K562 (cell line): ENCODE measurements at regions not wholly inside any gene's neighbourhood (a gene's known extent, or its start where the extent isn't known, plus 50 kb on each side); places are given as distances from the start of the nearest gene placed in this dataset.

Source experiments
- ATAC-seq: fragments of 200-7000 bp; cut with Tn5 transposase; 3 replicates; pipeline ENCODE4 v1.9.1; 2020; ENCODE audit warnings: moderate library complexity
- BruUV-seq: library from RNA; stranded (reverse); fragments of 400-500 nt; replicated peaks from 2 replicates; lab custom pipeline; 2021; lab: Mats Ljungman, UMichigan
- CTCF ChIA-PET: fragments of 300-600 bp; formaldehyde crosslinking; extraction: SDS; loops from one replicate; lab custom pipeline; 2021; ENCODE audit warnings: low intra/inter-chr PET ratio; lab: Yijun Ruan, JAX
- POLR2A ChIA-PET: fragments of 300-600, 350-650 bp; sonication (Branson Sonifier 250); formaldehyde crosslinking; extraction: SDS; loops from one replicate; lab custom pipeline; 2021; ENCODE audit warnings: antibody characterized with exemption, inconsistent platforms; lab: Yijun Ruan, JAX
- DNase-seq, 4 experiments: peaks; one replicate each; pipeline versions ENCODE4 v3.0.0 to v3.0.0-alpha.2; 2011 to 2018; ENCODE audit warnings: low spot score in 3 of 4, mixed read lengths in 3 of 4; ENCODE audit errors: extremely low read depth in 1 of 4
- FAIRE-seq: peaks from 2 replicates; lab custom pipeline; 2011; peaks lifted over from hg19 to GRCh38; lab: Jason Lieb, UNC
- H2AFZ ChIP-seq: 2 replicates; pipeline ENCODE4 v1.6.0; 2011; ENCODE audit warnings: low read depth, low read length, control low read depth, inconsistent platforms
- H3K27ac ChIP-seq: fragments of 200-600 bp; 3 replicates; pipeline ENCODE4 v1.8.0; 2011; ENCODE audit warnings: low read depth, mild to moderate bottlenecking, control low read depth, inconsistent platforms, low read length, moderate library complexity, mixed read lengths; ENCODE audit errors: extremely low read depth
- H3K27me3 ChIP-seq, 2 experiments: fragments of 300-600 bp in 1 of 2; 2 replicates in 1 of 2; 3 replicates in 1 of 2; pipeline versions ENCODE4 v1.6.0 to v1.8.0; 2011; ENCODE audit warnings: inconsistent platforms in 2 of 2, low read length in 2 of 2, mild to moderate bottlenecking in 1 of 2, mixed read lengths in 1 of 2, moderate library complexity in 1 of 2; ENCODE audit not compliant: control insufficient read depth in 2 of 2, insufficient read depth in 2 of 2
- H3K36me3 ChIP-seq: fragments of 300-600 bp; 3 replicates; pipeline ENCODE4 v1.8.0; 2011; ENCODE audit warnings: mild to moderate bottlenecking, low read length, inconsistent platforms; ENCODE audit not compliant: control insufficient read depth, insufficient read depth
- H3K4me1 ChIP-seq, 2 experiments: fragments of 200-600 bp in 1 of 2; replicated peaks in 1 of 2; 2 replicates in 1 of 2; 3 replicates in 1 of 2; pipeline versions ENCODE4 v1.5.1 to v1.8.0; 2011; ENCODE audit warnings: inconsistent platforms in 2 of 2, low read length in 2 of 2, mild to moderate bottlenecking in 1 of 2, mixed read lengths in 1 of 2, moderate library complexity in 1 of 2; ENCODE audit not compliant: control insufficient read depth in 2 of 2, insufficient read depth in 2 of 2
- H3K4me2 ChIP-seq: 2 replicates; pipeline ENCODE4 v1.6.1; 2011; ENCODE audit warnings: low read length, control low read depth, inconsistent platforms, mixed read lengths; ENCODE audit not compliant: insufficient read depth
- H3K4me3 ChIP-seq: fragments of 200-600 bp; sonication (generic), shearing (Covaris generic); 2 replicates; pipeline ENCODE4 v1.5.1; 2016; ENCODE audit warnings: control low read depth, inconsistent platforms
- H3K79me2 ChIP-seq: fragments of 200-600 bp; 3 replicates; pipeline ENCODE4 v1.8.0; 2011; ENCODE audit warnings: low read length, inconsistent platforms; ENCODE audit not compliant: control insufficient read depth, insufficient read depth
- H3K9ac ChIP-seq, 2 experiments: 2 replicates each; pipeline versions ENCODE4 v1.6.0 to v1.6.1; 2011; ENCODE audit warnings: low read depth in 2 of 2, low read length in 2 of 2, control low read depth in 1 of 2, inconsistent platforms in 1 of 2, mild to moderate bottlenecking in 1 of 2, mixed read lengths in 1 of 2; ENCODE audit not compliant: insufficient read depth in 1 of 2
- H3K9me1 ChIP-seq: one replicate; pipeline ENCODE4 v1.6.0; 2011; ENCODE audit warnings: inconsistent platforms, mild to moderate bottlenecking, low read length, moderate library complexity; ENCODE audit not compliant: control insufficient read depth, insufficient read depth
- H3K9me3 ChIP-seq: replicated peaks from 2 replicates; pipeline ENCODE4 v1.5.1; 2011; ENCODE audit warnings: low read depth, low read length, inconsistent platforms; ENCODE audit not compliant: control insufficient read depth, insufficient read depth
- H4K20me1 ChIP-seq: replicated peaks from 2 replicates; pipeline ENCODE4 v1.6.1; 2011; ENCODE audit warnings: low read length, inconsistent platforms, mixed read lengths; ENCODE audit not compliant: control insufficient read depth, insufficient read depth
- CBX1 ChIP-seq: sonication (generic); IDR thresholded peaks from 2 replicates; pipeline ENCODE4 v1.6.1; 2016; ENCODE audit warnings: antibody characterized with exemption, low read depth, mild to moderate bottlenecking
- EP300 ChIP-seq: IDR thresholded peaks from 2 replicates; pipeline ENCODE4 v1.6.1; 2012; ENCODE audit warnings: low read length, improper control_type of control experiment
- ZNF75A ChIP-seq: fragments of 450-650 bp; formaldehyde crosslinking; IDR thresholded peaks from 2 replicates; pipeline ENCODE4 v1.4.0; 2020; ENCODE audit warnings: mild to moderate bottlenecking
- WGBS: fragments of 100-300 bp; shearing (Covaris generic); methylation state at CpG from one replicate; pipeline ENCODE4 v1.1.6; 2016; ENCODE audit warnings: low coverage, mixed read lengths; ENCODE audit not compliant: insufficient coverage; ENCODE audit errors: missing lambda C conversion rate; 5-methylcytosine and 5-hydroxymethylcytosine counted together
- in situ Hi-C: fragments of 300-500 bp; cut with MboI; formaldehyde crosslinking; loops from 4 replicates; pipeline ENCODE4 v1.15.0; 2018; ENCODE audit warnings: inconsistent platforms, mixed read lengths
- intact Hi-C: fragments of 100-400 bp; cut with micrococcal nuclease; formaldehyde crosslinking; loops from 2 replicates; pipeline ENCODE4 v1.14.2; 2022
- TF ChIP-seq, protein P1 (sequence below): fragments of 250-450 bp; sonication (Bioruptor Pico); IDR thresholded peaks from 2 replicates; pipeline ENCODE4 v1.4.0; 2020; ENCODE audit warnings: borderline replicate concordance

GRCh38 chr6:170159022-170159965 lies 131.6 kb downstream of the DLL1 start:
- CTCF ChIA-PET = no interaction called here
- FAIRE-seq = no peak
- H3K9me1 ChIP-seq = no peaks in the 10 kb centered on the region
- H3K36me3 ChIP-seq = no peaks in the 10 kb centered on the region
- no TSS peak for BruUV-seq
- no peaks in the 10 kb centered on the region for H4K20me1 ChIP-seq
- TF ChIP-seq CBX1 (no peak), ZNF75A (CRISPR knock-in tag) (no peak), EP300 (no peak)
- TF ChIP-seq, protein P1, sequence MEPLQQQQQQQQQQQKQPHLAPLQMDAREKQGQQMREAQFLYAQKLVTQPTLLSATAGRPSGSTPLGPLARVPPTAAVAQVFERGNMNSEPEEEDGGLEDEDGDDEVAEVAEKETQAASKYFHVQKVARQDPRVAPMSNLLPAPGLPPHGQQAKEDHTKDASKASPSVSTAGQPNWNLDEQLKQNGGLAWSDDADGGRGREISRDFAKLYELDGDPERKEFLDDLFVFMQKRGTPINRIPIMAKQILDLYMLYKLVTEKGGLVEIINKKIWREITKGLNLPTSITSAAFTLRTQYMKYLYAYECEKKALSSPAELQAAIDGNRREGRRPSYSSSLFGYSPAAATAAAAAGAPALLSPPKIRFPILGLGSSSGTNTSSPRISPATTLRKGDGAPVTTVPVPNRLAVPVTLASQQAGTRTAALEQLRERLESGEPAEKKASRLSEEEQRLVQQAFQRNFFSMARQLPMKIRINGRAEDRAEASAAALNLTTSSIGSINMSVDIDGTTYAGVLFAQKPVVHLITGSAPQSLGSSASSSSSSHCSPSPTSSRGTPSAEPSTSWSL (CRISPR knock-in tag) = no peak
- TF ChIP-seq, all 486 proteins: peak for 0
- Histone ChIP-seq H3K27me3 (peaks cover 0 to 15% of the 10 kb centered on the region in 2 experiments; a peak in 3 of 5 replicates), H3K9me3 (peaks cover 5% of the 10 kb centered on the region; the same call in 1 of the 2 replicates), H3K27ac (no peak overlapping the region), H3K79me2 (no peaks in the 10 kb centered on the region), H3K4me1 (peaks cover 0 to 16% of the 10 kb centered on the region in 2 experiments; a peak in 2 of 5 replicates), H2AFZ (no peak overlapping the region), H3K4me2 (no peak overlapping the region), H3K9ac (no peak overlapping the region), H3K4me3 (no peak overlapping the region)
- ATAC-seq = no peak
- no peak for DNase-seq
- POLR2A ChIA-PET = no interaction called here
- intact Hi-C loops = no loop called here
- 60% methylated on average over 35 of the region's 53 CpGs for WGBS
- in situ Hi-C loops = no loop called here
